H1 (cell line): ENCODE measurements at regions not wholly inside any gene's neighbourhood (a gene's known extent, or its start where the extent isn't known, plus 50 kb on each side); places are given as distances from the start of the nearest gene placed in this dataset.

Experiments
- CTCF ChIA-PET: fragments of 300-600 bp; sonication (Branson Sonifier 250); formaldehyde crosslinking; loops from one replicate; lab custom pipeline; 2021; ENCODE audit not compliant: partially characterized antibody; lab: Charles Lee
- POLR2A ChIA-PET: fragments of 300-600 bp; sonication (Branson Sonifier 250); formaldehyde crosslinking; loops from one replicate; lab custom pipeline; 2021; ENCODE audit warnings: inconsistent platforms; ENCODE audit not compliant: partially characterized antibody; lab: Charles Lee
- DNase-seq, 2 experiments: peaks; one replicate each; pipeline versions ENCODE4 v3.0.0 to v3.0.0-alpha.2; 2010 to 2022; ENCODE audit warnings: low spot score in 2 of 2, low read depth in 1 of 2, mixed read lengths in 1 of 2
- FAIRE-seq: peaks from 2 replicates; lab custom pipeline; 2011; peaks lifted over from hg19 to GRCh38; lab: Jason Lieb, UNC
- H2AFZ ChIP-seq: 2 replicates; pipeline ENCODE4 v1.8.1; 2012; ENCODE audit warnings: low read length, inconsistent platforms
- H2AK5ac ChIP-seq: 2 replicates; pipeline ENCODE4 v1.6.1; 2013; ENCODE audit warnings: low read depth, low read length
- H2BK120ac ChIP-seq: replicated peaks from 2 replicates; pipeline ENCODE3; 2013; ENCODE audit warnings: low read depth, low read length, inconsistent platforms
- H2BK12ac ChIP-seq: 2 replicates; pipeline ENCODE4 v1.6.1; 2013; ENCODE audit warnings: low read depth, low read length
- H2BK15ac ChIP-seq: 2 replicates; pipeline ENCODE4 v1.6.1; 2013; ENCODE audit warnings: low read length
- H2BK20ac ChIP-seq: 2 replicates; pipeline ENCODE4 v1.6.1; 2013; ENCODE audit warnings: low read length
- H2BK5ac ChIP-seq: 2 replicates; pipeline ENCODE4 v1.6.1; 2013; ENCODE audit warnings: low read depth, low read length
- H3K14ac ChIP-seq: 2 replicates; pipeline ENCODE4 v1.6.1; 2013; ENCODE audit warnings: inconsistent platforms; ENCODE audit not compliant: insufficient read length
- H3K18ac ChIP-seq: 2 replicates; pipeline ENCODE4 v1.6.1; 2013; ENCODE audit warnings: low read length; ENCODE audit errors: extremely low read depth
- H3K23ac ChIP-seq: 2 replicates; pipeline ENCODE4 v1.6.1; 2013; ENCODE audit warnings: inconsistent platforms; ENCODE audit not compliant: insufficient read length
- H3K23me2 ChIP-seq: 2 replicates; pipeline ENCODE4 v1.6.1; 2013; ENCODE audit warnings: low read depth, low read length
- H3K27ac ChIP-seq: 2 replicates; pipeline ENCODE4 v1.6.1; 2011; ENCODE audit warnings: low read depth, low read length, inconsistent platforms
- H3K27me3 ChIP-seq, 4 experiments: replicated peaks in 1 of 4; 1 replicate in 1 of 4; 2 replicates in 3 of 4; pipeline versions ENCODE4 v1.6.1 to v1.8.1; 2011 to 2013; ENCODE audit warnings: low read length in 3 of 4, mild to moderate bottlenecking in 3 of 4, inconsistent platforms in 2 of 4, mixed read lengths in 2 of 4, moderate library complexity in 1 of 4; ENCODE audit not compliant: control insufficient read depth in 3 of 4, insufficient read depth in 3 of 4; ENCODE audit errors: extremely low read depth in 1 of 4
- H3K36me3 ChIP-seq, 4 experiments: 2 replicates each; pipeline versions ENCODE4 v1.6.1 to v1.8.1; 2011 to 2013; ENCODE audit warnings: mild to moderate bottlenecking in 4 of 4, low read length in 3 of 4, moderate library complexity in 2 of 4, control low read depth in 1 of 4, inconsistent platforms in 1 of 4; ENCODE audit not compliant: insufficient read depth in 4 of 4, control insufficient read depth in 2 of 4
- H3K4ac ChIP-seq: replicated peaks from 2 replicates; pipeline ENCODE3; 2013; ENCODE audit warnings: low read length, low read depth, mixed read lengths, inconsistent platforms; ENCODE audit not compliant: insufficient read length
- H3K4me1 ChIP-seq, 4 experiments: replicated peaks in 1 of 4; 1 replicate in 1 of 4; 2 replicates in 3 of 4; pipeline versions ENCODE4 v1.6.1 to v1.8.1; 2011 to 2013; ENCODE audit warnings: low read length in 3 of 4, inconsistent platforms in 2 of 4, mixed read lengths in 1 of 4; ENCODE audit not compliant: insufficient read depth in 4 of 4, control insufficient read depth in 3 of 4
- H3K4me2 ChIP-seq, 2 experiments: 2 replicates each; pipeline versions ENCODE4 v1.6.1 to v1.8.1; 2011 to 2013; ENCODE audit warnings: low read depth in 2 of 2, low read length in 2 of 2, control low read depth in 1 of 2, inconsistent platforms in 1 of 2, mild to moderate bottlenecking in 1 of 2; ENCODE audit not compliant: insufficient read depth in 1 of 2
- H3K4me3 ChIP-seq, 4 experiments: fragments of 200-600, 300-600 bp in 1 of 4; sonication (generic), shearing (Covaris generic), sonication (Bioruptor Twin) in 1 of 4; 2 replicates each; pipeline versions ENCODE4 v1.5.1 to v1.8.1; 2011 to 2016; ENCODE audit warnings: low read length in 4 of 4, low read depth in 3 of 4, control low read depth in 2 of 4, inconsistent platforms in 2 of 4, mild to moderate bottlenecking in 2 of 4, mixed read lengths in 1 of 4, moderate library complexity in 1 of 4; ENCODE audit not compliant: insufficient read depth in 2 of 4; ENCODE audit errors: extremely low read depth in 1 of 4
- H3K56ac ChIP-seq: replicated peaks from 2 replicates; pipeline ENCODE3; 2013; ENCODE audit warnings: low read depth, mild to moderate bottlenecking, mixed read lengths, low read length, inconsistent platforms; ENCODE audit not compliant: insufficient read length
- H3K79me1 ChIP-seq: 2 replicates; pipeline ENCODE4 v1.6.1; 2013; ENCODE audit warnings: low read depth, low read length, control low read depth
- H3K79me2 ChIP-seq, 2 experiments: 2 replicates each; pipeline versions ENCODE4 v1.6.1 to v1.8.1; 2012 to 2013; ENCODE audit warnings: low read length in 2 of 2, mild to moderate bottlenecking in 2 of 2, inconsistent platforms in 1 of 2; ENCODE audit not compliant: insufficient read depth in 2 of 2, control insufficient read depth in 1 of 2
- H3K9ac ChIP-seq, 4 experiments: replicated peaks in 1 of 4; 1 replicate in 1 of 4; 2 replicates in 3 of 4; pipeline versions ENCODE4 v1.6.1 to v1.8.1; 2011 to 2013; ENCODE audit warnings: low read depth in 3 of 4, low read length in 3 of 4, control low read depth in 2 of 4, mild to moderate bottlenecking in 2 of 4, moderate library complexity in 2 of 4, inconsistent platforms in 1 of 4; ENCODE audit errors: extremely low read depth in 1 of 4
- H3K9me3 ChIP-seq, 2 experiments: 2 replicates each; pipeline versions ENCODE4 v1.6.1 to v1.8.1; 2012 to 2013; ENCODE audit warnings: mild to moderate bottlenecking in 2 of 2, moderate library complexity in 2 of 2, control low read depth in 1 of 2, inconsistent platforms in 1 of 2, low read depth in 1 of 2, low read length in 1 of 2, mixed read lengths in 1 of 2; ENCODE audit not compliant: insufficient read depth in 2 of 2
- H4K20me1 ChIP-seq, 2 experiments: replicated peaks in 1 of 2; 2 replicates each; pipeline versions ENCODE3 to v1.8.1; 2011 to 2013; ENCODE audit warnings: inconsistent platforms in 2 of 2, low read length in 2 of 2, mild to moderate bottlenecking in 1 of 2; ENCODE audit not compliant: insufficient read depth in 2 of 2, control insufficient read depth in 1 of 2
- H4K5ac ChIP-seq: 2 replicates; pipeline ENCODE4 v1.6.1; 2013; ENCODE audit warnings: low read length, low read depth, mixed read lengths, inconsistent platforms; ENCODE audit not compliant: insufficient read length
- H4K8ac ChIP-seq: 2 replicates; pipeline ENCODE4 v1.8.0; 2013; ENCODE audit warnings: mild to moderate bottlenecking, moderate library complexity, low read length, inconsistent platforms; ENCODE audit not compliant: insufficient read depth; ENCODE audit errors: extremely low read depth
- H4K91ac ChIP-seq: replicated peaks from 2 replicates; pipeline ENCODE3; 2013; ENCODE audit warnings: low read length, mixed read lengths, inconsistent platforms; ENCODE audit not compliant: insufficient read length
- ATF2 ChIP-seq: IDR thresholded peaks from 2 replicates; pipeline ENCODE4 v1.6.1; 2012; ENCODE audit warnings: low read length, inconsistent platforms
- EGR1 ChIP-seq: IDR thresholded peaks from 2 replicates; pipeline ENCODE4 v1.6.1; 2011; ENCODE audit warnings: low read depth, low read length, borderline replicate concordance
- NRF1 ChIP-seq: IDR thresholded peaks from 2 replicates; pipeline ENCODE4 v1.6.1; 2011; ENCODE audit warnings: mild to moderate bottlenecking, low read depth, low read length, improper control_type of control experiment
- RAD21 ChIP-seq, 2 experiments: IDR thresholded peaks in 1 of 2; conservative IDR thresholded peaks in 1 of 2; 2 replicates each; pipeline ENCODE4 v1.6.1; 2011; ENCODE audit warnings: low read depth in 2 of 2, low read length in 2 of 2, improper control_type of control experiment in 1 of 2, inconsistent platforms in 1 of 2, mild to moderate bottlenecking in 1 of 2, moderate library complexity in 1 of 2
- RBBP5 ChIP-seq: IDR thresholded peaks from 2 replicates; pipeline ENCODE4 v1.7.1; 2012; ENCODE audit warnings: low read depth, mild to moderate bottlenecking, inconsistent platforms, low read length, moderate library complexity, borderline replicate concordance
- SAP30 ChIP-seq: fragments of 300-600 bp; sonication (generic); IDR thresholded peaks from 2 replicates; pipeline ENCODE4 v1.7.1; 2012; ENCODE audit warnings: low read length, moderate library complexity, mild to moderate bottlenecking, inconsistent platforms; ENCODE audit not compliant: insufficient read depth, insufficient replicate concordance
- WGBS, 2 experiments: shearing (Covaris generic) in 1 of 2; methylation state at CpG; one replicate each; pipeline versions ENCODE4 v1.1.6 to v1.1.7; 2013 to 2015; ENCODE audit warnings: low lambda C conversion rate in 2 of 2, mixed read lengths in 2 of 2, inconsistent platforms in 1 of 2, low coverage in 1 of 2, missing lambda C conversion rate in 1 of 2; ENCODE audit not compliant: insufficient replicate concordance in 2 of 2, insufficient coverage in 1 of 2, insufficient read length in 1 of 2; ENCODE audit errors: extremely low coverage in 1 of 2, missing lambda C conversion rate in 1 of 2; 5-methylcytosine and 5-hydroxymethylcytosine counted together

GRCh38 chr6:9197726-9198125 is 762.4 kb upstream of the SLC35B3 start:
- no peak overlapping the region for H2BK20ac ChIP-seq
- no peak overlapping the region for H3K18ac ChIP-seq
- TF ChIP-seq RBBP5 (no peak), EGR1 (no peak), ATF2 (no peak), SAP30 (no peak), NRF1 (no peak), RAD21 (IDR thresholded peaks at IDR 0.05 in 1 of 2, conservative IDR thresholded peaks at IDR 0.05 in 1 of 2; ENCODE audit: low read depth in 2 of 2, low read length in 2 of 2) (no peak)
- no peak overlapping the region for H3K4me3 ChIP-seq
- no peak overlapping the region for H2BK15ac ChIP-seq
- FAIRE-seq (no peak), DNase-seq (no peak)
- H3K79me1 ChIP-seq = no peaks in the 10 kb centered on the region
- no peaks in the 10 kb centered on the region for H3K27me3 ChIP-seq
- no peak overlapping the region for H4K8ac ChIP-seq
- no peaks in the 10 kb centered on the region for H3K4me1 ChIP-seq
- no peak overlapping the region for H2BK12ac ChIP-seq
- no peak overlapping the region for H3K56ac ChIP-seq
- H3K4me2 ChIP-seq = no peak overlapping the region
- no peak overlapping the region for H4K5ac ChIP-seq
- H3K4ac ChIP-seq = no peak overlapping the region
- no peak overlapping the region for H2BK5ac ChIP-seq
- no peak overlapping the region for H2AK5ac ChIP-seq
- no peak overlapping the region for H2AFZ ChIP-seq
- H3K27ac ChIP-seq = no peak overlapping the region
- no peak overlapping the region for H3K14ac ChIP-seq
- H3K9me3 ChIP-seq = no peaks in the 10 kb centered on the region
- CTCF ChIA-PET = no interaction called here
- no peak overlapping the region for H4K91ac ChIP-seq
- POLR2A ChIA-PET = no interaction called here
- no peak overlapping the region for H3K23ac ChIP-seq
- H3K79me2 ChIP-seq = no peaks in the 10 kb centered on the region
- H4K20me1 ChIP-seq = no peaks in the 10 kb centered on the region
- no peaks in the 10 kb centered on the region for H3K36me3 ChIP-seq
- no peak overlapping the region for H3K9ac ChIP-seq
- H3K23me2 ChIP-seq = no peaks in the 10 kb centered on the region
- WGBS, 2 experiments = 86% methylated on average over 3 of the region's 3 CpGs; no CpG with 5 or more reads in 1 of the 2 experiments
- H2BK120ac ChIP-seq = no peak overlapping the region
